HEK293 (cell line): ENCODE measurements at regions not wholly inside any gene's neighbourhood (a gene's known extent, or its start where the extent isn't known, plus 50 kb on each side); places are given as distances from the start of the nearest gene placed in this dataset.

Experiments
- CTCF ChIA-PET: fragments of 350-600 bp; formaldehyde crosslinking; extraction: SDS; loops from one replicate; lab custom pipeline; 2021; ENCODE audit warnings: antibody characterized with exemption; lab: Yijun Ruan, JAX
- POLR2A ChIA-PET: fragments of 300-600 bp; formaldehyde crosslinking; extraction: SDS; loops from one replicate; lab custom pipeline; 2020; ENCODE audit warnings: antibody characterized with exemption, inconsistent platforms; lab: Yijun Ruan, JAX
- H3K27ac ChIP-seq: fragments of 200-500 bp; sonication (Bioruptor generic); 2 replicates; pipeline ENCODE4 v1.5.1; 2014; ENCODE audit warnings: low read depth, low read length, control low read depth, inconsistent platforms; ENCODE audit errors: extremely low read depth
- H3K36me3 ChIP-seq, 2 experiments: fragments of 200-500 bp in 1 of 2; sonication (Bioruptor generic) in 1 of 2; 1 replicate in 1 of 2; 2 replicates in 1 of 2; pipeline ENCODE4 v1.5.1; 2014 to 2017; ENCODE audit warnings: inconsistent platforms in 2 of 2, low read length in 2 of 2; ENCODE audit not compliant: control insufficient read depth in 2 of 2, insufficient read depth in 1 of 2
- H3K4me1 ChIP-seq: fragments of 200-500 bp; sonication (Bioruptor generic); 2 replicates; pipeline ENCODE4 v1.5.1; 2014; ENCODE audit warnings: mild to moderate bottlenecking, low read length, inconsistent platforms; ENCODE audit not compliant: control insufficient read depth, insufficient read depth
- H3K4me3 ChIP-seq: 2 replicates; pipeline ENCODE4 v1.5.1; 2011; ENCODE audit warnings: low read depth, mild to moderate bottlenecking, control low read depth, low read length, moderate library complexity
- H3K9me3 ChIP-seq: fragments of 200-500 bp; sonication (Bioruptor generic); 2 replicates; pipeline ENCODE4 v1.5.1; 2014; ENCODE audit warnings: low read depth, low read length, inconsistent platforms; ENCODE audit not compliant: control insufficient read depth, insufficient read depth
- GLI2 ChIP-seq: fragments of 450-650 bp; formaldehyde crosslinking; IDR thresholded peaks from 2 replicates; pipeline ENCODE4; 2017; ENCODE audit warnings: missing biosample characterization, missing genetic modification characterization, low read depth, borderline replicate concordance
- GLIS2 ChIP-seq: fragments of 450-650 bp; formaldehyde crosslinking; IDR thresholded peaks from 2 replicates; pipeline ENCODE4 v1.5.1; 2016; ENCODE audit warnings: missing biosample characterization, missing genetic modification characterization
- IKZF3 ChIP-seq: fragments of 450-650 bp; IDR thresholded peaks from 2 replicates; pipeline ENCODE4 v1.5.0; 2018; ENCODE audit warnings: missing biosample characterization, mild to moderate bottlenecking, missing genetic modification characterization, moderate library complexity
- OSR2 ChIP-seq: fragments of 450-650 bp; formaldehyde crosslinking; IDR thresholded peaks from 2 replicates; pipeline ENCODE4 v1.5.1; 2016; ENCODE audit warnings: missing biosample characterization, missing genetic modification characterization
- REPIN1 ChIP-seq: fragments of 450-650 bp; formaldehyde crosslinking; IDR thresholded peaks from 2 replicates; pipeline ENCODE4 v1.5.1; 2017; ENCODE audit warnings: missing biosample characterization, missing genetic modification characterization, low read depth
- SALL2 ChIP-seq: fragments of 450-650 bp; formaldehyde crosslinking; IDR thresholded peaks from 2 replicates; pipeline ENCODE4 v1.5.0; 2017; ENCODE audit warnings: missing biosample characterization, mild to moderate bottlenecking, missing genetic modification characterization, borderline replicate concordance
- ZBTB44 ChIP-seq: fragments of 450-650 bp; IDR thresholded peaks from 2 replicates; pipeline ENCODE4 v1.5.1; 2018; ENCODE audit warnings: missing biosample characterization, mild to moderate bottlenecking, missing genetic modification characterization
- ZFP3 ChIP-seq: fragments of 450-650 bp; formaldehyde crosslinking; IDR thresholded peaks from 2 replicates; pipeline ENCODE4 v1.5.1; 2016; ENCODE audit warnings: low read depth, missing biosample characterization, missing genetic modification characterization
- ZNF121 ChIP-seq: fragments of 450-650 bp; formaldehyde crosslinking; IDR thresholded peaks from 2 replicates; pipeline ENCODE4 v1.5.1; 2016; ENCODE audit warnings: missing biosample characterization, missing genetic modification characterization
- ZNF148 ChIP-seq: fragments of 450-650 bp; formaldehyde crosslinking; IDR thresholded peaks from 2 replicates; pipeline ENCODE4 v1.5.0; 2017; ENCODE audit warnings: missing biosample characterization, missing genetic modification characterization, borderline replicate concordance
- ZNF155 ChIP-seq: fragments of 450-650 bp; formaldehyde crosslinking; IDR thresholded peaks from 2 replicates; pipeline ENCODE4 v1.5.1; 2016; ENCODE audit warnings: missing biosample characterization, missing genetic modification characterization
- ZNF169 ChIP-seq: fragments of 450-650 bp; formaldehyde crosslinking; IDR thresholded peaks from 2 replicates; pipeline ENCODE4 v1.5.1; 2016; ENCODE audit warnings: missing biosample characterization, missing genetic modification characterization
- ZNF175 ChIP-seq: fragments of 450-650 bp; formaldehyde crosslinking; IDR thresholded peaks from 2 replicates; pipeline ENCODE4 v1.5.1; 2016; ENCODE audit warnings: missing biosample characterization, missing genetic modification characterization
- ZNF48 ChIP-seq: fragments of 450-650 bp; formaldehyde crosslinking; IDR thresholded peaks from 2 replicates; pipeline ENCODE4 v1.5.1; 2016; ENCODE audit warnings: missing biosample characterization, missing genetic modification characterization
- ZNF518A ChIP-seq: fragments of 450-650 bp; formaldehyde crosslinking; conservative IDR thresholded peaks from 2 replicates; pipeline ENCODE4 v1.5.1; 2016; ENCODE audit warnings: low read depth, missing biosample characterization, missing genetic modification characterization
- ZNF555 ChIP-seq: fragments of 450-650 bp; formaldehyde crosslinking; conservative IDR thresholded peaks from 2 replicates; pipeline ENCODE4 v1.5.1; 2017; ENCODE audit warnings: missing biosample characterization, mild to moderate bottlenecking, missing genetic modification characterization, inconsistent platforms
- ZNF558 ChIP-seq: fragments of 450-650 bp; formaldehyde crosslinking; IDR thresholded peaks from 2 replicates; pipeline ENCODE4 v1.5.1; 2016; ENCODE audit warnings: missing biosample characterization, missing genetic modification characterization
- ZNF623 ChIP-seq: fragments of 450-650 bp; formaldehyde crosslinking; IDR thresholded peaks from 2 replicates; pipeline ENCODE4 v1.5.1; 2016; ENCODE audit warnings: missing biosample characterization, missing genetic modification characterization
- ZNF626 ChIP-seq: fragments of 450-650 bp; sonication (Bioruptor Pico); formaldehyde crosslinking; IDR thresholded peaks from 2 replicates; pipeline ENCODE4 v1.5.1; 2018; ENCODE audit warnings: missing biosample characterization, missing genetic modification characterization, inconsistent platforms
- ZNF677 ChIP-seq: fragments of 450-650 bp; IDR thresholded peaks from 2 replicates; pipeline ENCODE4 v1.5.0; 2018; ENCODE audit warnings: missing biosample characterization, mild to moderate bottlenecking, missing genetic modification characterization, moderate library complexity
- ZNF701 ChIP-seq: fragments of 450-650 bp; formaldehyde crosslinking; IDR thresholded peaks from 2 replicates; pipeline ENCODE4 v1.5.1; 2016; ENCODE audit warnings: missing biosample characterization, missing genetic modification characterization
- ZNF776 ChIP-seq: fragments of 450-650 bp; formaldehyde crosslinking; IDR thresholded peaks from 2 replicates; pipeline ENCODE4 v1.5.0; 2017; ENCODE audit warnings: missing biosample characterization, missing genetic modification characterization, borderline replicate concordance
- ZNF791 ChIP-seq: fragments of 450-650 bp; formaldehyde crosslinking; IDR thresholded peaks from 2 replicates; pipeline ENCODE4 v1.5.1; 2016; ENCODE audit warnings: missing biosample characterization, missing genetic modification characterization
- ZXDB ChIP-seq: fragments of 450-650 bp; formaldehyde crosslinking; IDR thresholded peaks from 2 replicates; pipeline ENCODE4 v1.5.1; 2016; ENCODE audit warnings: missing biosample characterization, missing genetic modification characterization

GRCh38 chr2:5839550-5839949 is 147.4 kb downstream of the SOX11 start (continued):
- TF ChIP-seq ZNF48 (tag by site-specific recombination) (no peak), ZNF518A (tag by site-specific recombination) (no peak)

- no peaks in the 10 kb centered on the region for H3K36me3 ChIP-seq
- TF ChIP-seq ZNF148, result no peak
- TF ChIP-seq ZNF121 (tag by site-specific recombination), result no peak
- no peak for TF ChIP-seq ZNF555 (tag by site-specific recombination)
- TF ChIP-seq ZNF558 (tag by site-specific recombination), result no peak
- no peak for TF ChIP-seq GLI2 (tag by site-specific recombination)
- TF ChIP-seq ZNF175, result no peak
- TF ChIP-seq SALL2 (tag by site-specific recombination), result no peak
- no peak for TF ChIP-seq ZXDB (tag by site-specific recombination)
- no peak for TF ChIP-seq ZNF155 (tag by site-specific recombination)
- TF ChIP-seq ZNF626 (tag by site-specific recombination), result no peak
- no peak for TF ChIP-seq REPIN1 (tag by site-specific recombination)
- TF ChIP-seq OSR2 (tag by site-specific recombination), result no peak
- TF ChIP-seq ZNF791, result no peak
- H3K27ac ChIP-seq, result no peak overlapping the region
- POLR2A ChIA-PET, result no interaction called here
- no peaks in the 10 kb centered on the region for H3K4me1 ChIP-seq
- CTCF ChIA-PET, result no interaction called here
- no peak overlapping the region for H3K4me3 ChIP-seq
- no peaks in the 10 kb centered on the region for H3K9me3 ChIP-seq
These were observed 148.9 kb downstream of the SOX11 start for GRCh38 chr2:5841126-5841525.

- Histone ChIP-seq H3K9me3 (no peaks in the 10 kb centered on the region), H3K4me1 (no peaks in the 10 kb centered on the region), H3K4me3 (no peak overlapping the region), H3K36me3 (no peaks in the 10 kb centered on the region), H3K27ac (no peak overlapping the region)
- ChIA-PET CTCF (interaction anchor here (0.7 kb wide), 1 partner anchor 540 kb away, joined by 3 read pairs; no protein-coding TSS in a partner anchor), POLR2A (no interaction called here)
- no peak for TF ChIP-seq ZNF677 (tag by site-specific recombination)
- no peak for TF ChIP-seq ZNF701 (tag by site-specific recombination)
- no peak for TF ChIP-seq ZBTB44 (tag by site-specific recombination)
- TF ChIP-seq ZFP3 (tag by site-specific recombination), result no peak
- TF ChIP-seq IKZF3 (tag by site-specific recombination), result no peak
- TF ChIP-seq ZNF623 (tag by site-specific recombination), result no peak
- TF ChIP-seq ZNF175, result no peak
- TF ChIP-seq GLIS2 (tag by site-specific recombination), result no peak
- no peak for TF ChIP-seq ZNF169 (tag by site-specific recombination)
- no peak for TF ChIP-seq ZNF776 (tag by site-specific recombination)
These were observed 150.1 kb downstream of the SOX11 start for GRCh38 chr2:5842326-5842725.
